ENCODE measurements at regions not wholly inside any gene's neighbourhood (a gene's known extent, or its start where the extent isn't known, plus 50 kb on each side); places are given as distances from the start of the nearest gene placed in this dataset.

DNA sequence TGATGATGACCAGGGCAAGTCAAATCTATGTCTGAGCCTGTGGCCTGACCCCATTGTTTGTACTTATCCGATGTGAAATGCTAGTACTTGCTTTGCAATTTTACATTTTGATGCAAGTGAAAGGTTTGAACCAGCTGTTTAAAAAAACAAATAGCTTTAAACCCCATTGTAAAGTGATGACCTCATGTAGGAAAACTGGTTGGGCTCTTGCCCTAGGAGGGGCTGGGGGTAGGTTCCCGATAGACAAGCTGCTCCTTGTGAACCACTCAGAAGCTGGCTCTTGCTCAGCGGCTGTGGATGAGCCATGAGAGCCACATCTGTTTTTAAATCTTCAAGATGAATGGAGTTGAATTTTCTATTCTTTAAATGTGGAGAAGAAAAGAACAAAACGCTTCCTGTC lies 185.3 kb downstream of the WDR11 start:
- DNase-seq: no peak

- DNase-seq: no peak
Observed at GRCh38 chr10:121041499-121041898, 190.3 kb downstream of the WDR11 start.

DNA sequence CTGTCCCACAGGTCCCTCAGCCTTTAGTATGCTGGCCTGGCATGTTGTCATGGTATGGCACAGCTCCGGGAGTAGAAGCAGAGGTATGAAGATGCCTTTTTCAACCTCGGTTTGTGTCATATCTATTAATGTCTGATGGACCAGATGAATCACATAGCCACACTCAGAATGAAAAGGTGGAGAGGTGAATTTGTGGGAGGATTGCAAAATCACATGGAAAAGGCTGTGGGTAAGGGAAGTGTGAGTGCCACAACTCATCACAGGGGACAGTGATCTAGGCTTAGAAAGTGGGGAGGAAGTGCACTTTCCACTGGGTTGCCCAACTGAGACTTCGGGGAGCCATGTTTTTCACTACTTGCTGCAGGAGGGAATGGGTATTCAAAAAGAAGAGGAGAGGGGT lies 190.7 kb downstream of the WDR11 start:
- no peak for DNase-seq

DNA sequence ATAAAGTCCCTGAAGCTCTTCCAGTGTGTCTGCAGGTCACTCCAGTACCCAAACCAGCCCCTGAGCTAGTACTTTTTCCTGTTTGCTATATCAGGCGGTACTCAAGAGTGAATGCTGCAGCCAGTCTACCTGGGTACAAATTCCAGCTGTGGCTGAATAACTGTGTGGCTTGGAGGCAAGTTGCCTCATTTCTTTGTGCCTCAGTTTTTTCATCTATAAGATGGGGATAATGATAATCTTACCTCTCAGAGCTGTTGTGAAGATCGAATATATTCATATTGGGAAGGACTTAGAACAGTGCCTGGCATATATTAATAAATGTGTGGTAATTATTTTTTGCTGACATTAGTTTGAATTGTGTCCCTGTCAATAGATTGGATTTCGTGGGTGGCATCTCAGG lies 191.2 kb downstream of the WDR11 start:
- no peak for DNase-seq

- DNase-seq: peak; percentile 27
Observed at GRCh38 chr10:121043124-121043849, 192.1 kb downstream of the WDR11 start.

GRCh38 chr10:121048749-121049148 lies 197.6 kb downstream of the WDR11 start:
- no peak for DNase-seq

DNA sequence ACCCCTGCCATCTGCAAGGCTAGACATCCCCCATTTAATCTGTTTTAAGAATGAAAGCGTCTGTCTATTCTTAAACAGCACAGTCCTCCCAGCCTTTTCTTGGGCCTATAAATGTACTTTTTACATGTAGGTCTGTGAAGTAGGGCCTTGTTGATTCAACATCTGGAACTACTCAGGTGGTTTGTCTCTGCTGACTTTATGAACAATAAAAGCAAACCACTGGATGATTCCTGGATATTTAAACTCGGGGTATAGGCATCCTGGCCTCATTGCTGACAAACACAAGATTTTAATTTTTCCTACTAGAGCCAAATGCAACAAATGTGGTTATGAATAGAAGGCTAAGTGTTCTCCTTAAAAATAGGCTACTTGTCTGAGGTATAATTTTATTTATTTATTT lies 198.3 kb downstream of the WDR11 start:
- DNase-seq: no peak

DNA sequence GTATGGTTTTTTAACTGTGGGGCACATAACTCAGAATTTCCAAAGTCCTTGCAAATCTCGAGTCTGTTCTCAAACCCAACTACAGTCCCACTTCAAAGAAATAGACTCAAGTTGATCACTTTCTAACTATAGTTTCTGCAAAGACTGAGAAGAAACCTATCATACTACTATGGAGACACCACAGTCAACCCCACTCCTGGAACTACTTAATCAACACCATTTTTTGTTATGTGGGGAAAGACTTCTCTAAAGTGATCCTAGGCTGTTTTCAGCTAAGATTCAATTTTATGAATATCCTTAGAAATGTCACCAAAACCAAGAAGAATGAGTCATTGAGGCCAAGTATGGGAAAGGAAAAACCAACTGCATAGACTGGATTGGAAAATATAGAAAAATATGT lies 198.8 kb downstream of the WDR11 start:
- no peak for DNase-seq

DNA sequence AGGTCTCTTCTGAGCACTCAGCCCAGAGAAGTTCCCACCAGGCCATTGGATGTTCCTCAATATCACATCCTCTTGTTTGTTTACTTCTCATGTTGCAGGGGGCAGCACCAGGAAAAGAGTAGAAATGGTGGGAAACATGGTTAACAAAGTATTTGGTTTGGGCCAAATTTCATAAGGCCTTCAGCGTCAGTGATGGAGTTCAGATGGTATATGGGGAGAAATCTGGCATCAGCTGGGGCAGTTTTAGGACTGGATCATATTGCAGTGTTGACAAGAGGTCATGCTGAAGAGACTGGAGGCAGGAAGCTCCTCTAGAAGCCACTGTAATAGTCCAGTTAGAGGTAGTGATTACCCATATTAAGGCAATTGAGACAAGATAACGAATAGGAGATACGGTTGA lies 200.0 kb downstream of the WDR11 start:
- no peak for DNase-seq

DNA sequence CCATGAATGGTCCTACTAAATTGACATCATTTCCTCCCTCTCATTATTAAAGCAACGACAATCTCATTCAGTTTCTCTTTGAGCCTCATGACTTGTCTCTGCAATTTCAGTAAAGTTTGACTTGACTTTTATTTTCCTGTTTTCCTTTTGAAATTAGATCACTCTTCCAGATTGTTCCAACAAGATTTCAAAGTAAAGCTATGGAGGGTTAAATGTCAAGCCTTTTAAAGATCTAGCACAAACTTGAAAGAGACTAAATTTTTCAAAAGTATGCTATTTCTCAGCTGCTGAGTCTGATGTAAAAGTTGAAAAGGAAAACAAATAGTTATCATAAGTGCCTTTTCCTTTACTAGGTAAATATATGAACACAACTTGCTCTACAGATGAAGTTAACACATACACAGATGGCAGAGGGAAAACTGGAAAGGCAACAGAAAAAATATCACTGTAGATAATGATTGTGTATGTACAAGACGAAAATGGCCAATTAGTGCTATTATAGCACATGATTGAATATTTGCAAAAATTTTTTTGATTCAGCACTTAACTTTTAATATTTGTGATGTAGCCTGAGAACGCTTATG lies 200.6 kb downstream of the WDR11 start:
- DNase-seq: no peak

DNA sequence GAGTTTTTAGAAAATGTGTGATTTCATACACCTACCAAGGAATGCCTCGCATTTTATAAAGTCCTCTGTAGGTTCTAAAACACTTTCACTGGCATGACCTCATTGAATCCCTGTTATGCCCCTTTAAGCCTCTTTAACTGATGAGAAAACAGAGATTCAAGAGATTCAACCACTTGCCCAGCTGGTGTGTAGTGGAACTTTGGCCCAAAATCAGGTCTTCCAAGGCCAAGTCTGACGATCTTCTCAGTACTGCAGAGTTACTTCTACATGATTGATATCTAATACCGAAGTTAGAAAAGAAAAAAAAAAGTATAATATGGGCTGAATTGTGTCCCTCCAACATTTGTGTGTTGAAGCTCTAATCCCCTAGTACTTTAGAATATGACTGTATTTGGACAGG lies 202.0 kb downstream of the WDR11 start:
- no peak for DNase-seq

- DNase-seq: no peak
Observed at GRCh38 chr10:121054874-121055273, 203.7 kb downstream of the WDR11 start.

GRCh38 chr10:121057269-121057668 lies 206.1 kb downstream of the WDR11 start:
- no peak for DNase-seq

GRCh38 chr10:121058082-121058481 lies 206.9 kb downstream of the WDR11 start:
- no peak for DNase-seq

DNA sequence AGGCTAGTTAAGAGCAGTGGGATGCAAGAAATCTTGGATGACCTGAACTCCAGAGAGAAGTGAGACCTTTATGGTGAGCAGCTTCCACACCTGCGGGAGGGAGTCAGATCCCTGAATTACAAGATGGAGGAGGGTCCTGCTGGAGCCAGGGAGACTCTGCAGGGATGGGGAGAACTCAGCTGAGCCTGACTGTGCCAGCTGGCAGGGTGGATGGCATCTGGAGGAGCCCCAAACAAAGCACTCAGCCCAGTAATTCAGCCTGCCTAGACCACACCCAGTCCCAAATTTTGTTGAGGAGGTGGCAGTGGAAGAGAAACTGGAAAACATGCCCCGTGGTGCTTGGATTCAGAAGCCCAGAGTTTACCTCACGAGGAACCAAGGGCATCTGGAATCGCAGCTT lies 208.2 kb downstream of the WDR11 start:
- no peak for DNase-seq

GRCh38 chr10:121062115-121062514 lies 211.0 kb downstream of the WDR11 start:
- DNase-seq: no peak

DNA sequence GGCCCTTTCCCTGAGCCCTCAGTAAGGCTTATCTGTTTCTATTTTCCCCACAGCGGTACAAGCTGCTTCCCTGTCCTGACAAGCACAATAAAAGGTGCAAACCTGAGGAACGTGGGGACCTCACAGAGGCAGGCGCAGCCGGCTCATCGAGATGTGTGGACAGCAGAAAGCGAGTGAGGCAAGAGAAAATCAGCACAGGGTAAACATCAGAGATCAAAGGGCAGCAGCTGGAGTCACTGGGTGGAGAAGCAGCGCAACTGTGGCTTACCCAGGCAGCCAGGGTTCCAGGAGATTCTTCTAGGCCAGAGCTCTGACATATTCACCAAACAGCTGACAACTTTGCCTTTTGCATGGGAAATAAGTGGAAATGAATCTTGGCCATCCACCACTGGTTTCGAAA lies 212.6 kb downstream of the WDR11 start:
- DNase-seq: peak; percentile 43

- no peak for DNase-seq
Observed at GRCh38 chr10:121064491-121064890, 213.3 kb downstream of the WDR11 start.

DNA sequence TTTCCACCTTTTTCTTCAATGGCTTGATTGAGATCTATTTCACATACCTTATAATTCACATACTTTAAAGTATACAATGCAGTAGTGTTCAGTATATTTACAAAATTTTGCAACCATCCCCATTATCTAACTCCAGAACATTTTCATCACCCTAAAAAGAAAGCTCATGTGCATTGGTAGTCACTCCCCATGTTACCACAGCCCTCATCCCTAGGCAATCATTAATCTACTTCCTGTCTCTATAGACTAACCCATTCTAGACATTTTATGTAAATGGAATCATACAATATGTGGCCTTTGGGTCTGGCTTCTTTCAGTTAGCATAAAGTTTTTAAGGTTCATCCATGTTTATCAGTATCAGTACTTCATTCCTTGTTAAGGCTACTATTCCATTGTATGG lies 214.2 kb downstream of the WDR11 start:
- no peak for DNase-seq

GRCh38 chr10:121069061-121069850 lies 218.1 kb downstream of the WDR11 start:
- DNase-seq: no peak

DNA sequence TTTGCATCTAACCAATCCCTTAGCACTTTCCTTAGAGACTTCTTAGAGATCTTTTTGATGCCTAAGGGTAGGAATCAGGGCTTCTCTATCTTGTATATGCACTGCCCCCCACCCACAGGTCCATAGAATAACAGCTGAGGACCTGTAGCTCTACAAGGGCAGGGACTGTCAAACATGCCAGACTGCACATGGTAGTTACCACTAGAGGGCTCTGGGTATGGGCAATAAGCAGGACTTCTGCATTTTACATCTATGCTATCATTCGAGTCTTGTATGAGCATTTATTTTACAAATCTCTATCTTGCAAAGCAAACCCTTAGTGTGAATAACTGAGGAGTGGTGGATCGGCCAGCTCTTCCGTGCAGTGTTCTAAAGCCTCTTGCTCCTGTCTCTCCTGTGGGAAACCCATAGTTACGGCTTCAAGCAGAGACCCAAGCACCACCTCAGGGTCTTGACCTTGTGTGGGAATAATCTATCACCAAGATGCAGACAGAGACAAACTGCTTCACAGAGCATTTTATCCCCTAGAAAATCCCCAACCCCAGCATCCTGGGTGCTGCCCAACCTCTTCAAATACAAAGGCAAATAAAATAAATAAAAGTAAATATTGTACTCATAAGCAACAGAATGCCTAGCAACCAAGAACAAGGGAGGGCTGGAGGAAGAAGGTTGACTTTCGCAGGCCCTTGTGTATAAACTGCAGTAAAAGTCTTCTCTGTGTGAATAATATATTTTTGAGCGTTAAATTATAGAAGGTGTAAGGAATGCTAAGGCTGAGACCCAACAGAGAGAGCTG lies 219.3 kb downstream of the WDR11 start:
- peak; percentile 9 for DNase-seq

- no peak for DNase-seq
Observed at GRCh38 chr10:121071901-121072300, 220.7 kb downstream of the WDR11 start.

- no peak for DNase-seq
Observed at GRCh38 chr10:121073728-121074127, 222.6 kb downstream of the WDR11 start.
